Activated CD4-positive, alpha-beta T cell treated with anti-CD3 and anti-CD28 coated beads, Interleukin-2, amount 10 ng/mL, durations not matched to agents 24 days and 14 days (primary cell): ENCODE measurements at regions not wholly inside any gene's neighbourhood (a gene's known extent, or its start where the extent isn't known, plus 50 kb on each side); places are given as distances from the start of the nearest gene placed in this dataset.

Experiments
- DNase-seq: peaks from one replicate; pipeline ENCODE4 v3.0.0; 2022
- H3K27ac Mint-ChIP-seq: one replicate; pipeline ENCODE4 v1.8.0; 2022; ENCODE audit warnings: mild to moderate bottlenecking, mixed read lengths
- H3K27me3 Mint-ChIP-seq: one replicate; pipeline ENCODE4 v1.8.0; 2022; ENCODE audit warnings: mixed read lengths
- H3K36me3 Mint-ChIP-seq: one replicate; pipeline ENCODE4 v1.8.0; 2022; ENCODE audit warnings: low read depth, mild to moderate bottlenecking, mixed read lengths
- H3K4me1 Mint-ChIP-seq: one replicate; pipeline ENCODE4 v1.8.0; 2021; ENCODE audit warnings: mixed read lengths
- H3K4me3 Mint-ChIP-seq: one replicate; pipeline ENCODE4 v1.8.0; 2022; ENCODE audit warnings: mild to moderate bottlenecking, moderate library complexity, mixed read lengths
- H3K9me3 Mint-ChIP-seq: one replicate; pipeline ENCODE4 v1.8.0; 2021; ENCODE audit warnings: mixed read lengths
- intact Hi-C: fragments of 100-400 bp; cut with micrococcal nuclease; formaldehyde crosslinking; loops from one replicate; pipeline ENCODE4 v1.15.1; 2023

DNA sequence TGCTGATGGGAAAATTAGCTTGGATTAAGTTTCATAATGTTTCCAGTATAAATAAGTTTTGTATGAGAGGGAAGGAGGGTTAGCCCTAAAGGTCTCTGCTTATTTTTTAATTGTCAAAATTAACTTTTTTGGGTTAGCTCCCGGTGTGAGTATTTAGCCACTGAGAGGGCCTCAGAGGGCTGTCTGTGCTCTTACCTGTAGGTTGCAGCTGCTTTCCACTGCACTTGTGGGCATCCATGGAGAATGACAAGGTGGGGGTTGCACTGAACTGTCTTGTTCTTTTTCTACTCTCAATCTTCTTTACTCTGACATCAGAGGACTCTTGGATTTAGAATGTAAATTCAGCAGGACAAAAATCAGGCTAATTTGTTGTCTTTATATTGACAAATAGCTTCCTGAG, 81.4 kb downstream of the CD164 start:
- no peak for DNase-seq
- no peak overlapping the region for H3K27ac Mint-ChIP-seq
- no peak overlapping the region for H3K4me3 Mint-ChIP-seq
- peaks cover 12% of the 10 kb centered on the region for H3K4me1 Mint-ChIP-seq
- H3K9me3 Mint-ChIP-seq = no peaks in the 10 kb centered on the region
- intact Hi-C loops = loop anchor here (10.0 kb wide), 1 partner anchor 506 kb away; no protein-coding TSS in a partner anchor
- peaks cover 2% of the 10 kb centered on the region for H3K27me3 Mint-ChIP-seq
- no peaks in the 10 kb centered on the region for H3K36me3 Mint-ChIP-seq

DNA sequence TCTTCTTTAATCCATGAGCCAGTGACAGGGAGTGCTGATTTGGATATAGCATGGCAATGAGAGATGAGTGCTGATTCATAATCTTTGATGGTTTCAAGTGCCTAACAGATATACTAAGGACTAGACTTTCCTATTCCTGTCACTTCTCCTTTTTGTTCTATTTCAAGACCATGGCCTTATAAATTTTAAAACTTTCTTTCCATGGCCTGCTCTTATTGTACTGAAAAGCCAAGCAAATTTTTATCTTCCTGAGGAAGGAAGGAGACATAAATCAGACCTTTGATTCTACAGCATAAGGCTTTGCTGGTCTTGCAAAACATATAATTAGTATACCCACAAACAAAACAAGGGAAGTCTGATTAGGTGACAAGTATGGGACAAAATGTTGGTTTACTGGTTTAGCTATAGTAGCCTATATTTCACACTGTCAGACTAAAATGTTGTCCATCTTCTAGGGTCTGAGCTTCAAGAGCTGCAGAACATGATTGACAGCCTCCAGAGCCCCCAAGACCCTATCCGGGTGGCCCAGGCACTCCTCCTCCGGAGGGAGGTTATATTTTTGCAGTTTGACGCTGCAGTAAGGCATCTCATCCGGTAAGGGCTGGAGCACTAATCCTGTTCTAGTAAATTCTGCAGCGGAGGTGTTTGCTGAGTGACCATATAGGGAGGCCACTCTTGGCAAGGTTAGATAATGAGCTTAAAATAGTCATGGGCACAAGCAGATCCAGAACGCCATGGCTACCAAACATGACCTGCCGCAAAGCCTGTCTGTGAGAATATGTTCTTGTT, 82.3 kb downstream of the CD164 start:
- H3K4me3 Mint-ChIP-seq = no peak overlapping the region
- H3K27me3 Mint-ChIP-seq = peaks cover 2% of the 10 kb centered on the region

DNA sequence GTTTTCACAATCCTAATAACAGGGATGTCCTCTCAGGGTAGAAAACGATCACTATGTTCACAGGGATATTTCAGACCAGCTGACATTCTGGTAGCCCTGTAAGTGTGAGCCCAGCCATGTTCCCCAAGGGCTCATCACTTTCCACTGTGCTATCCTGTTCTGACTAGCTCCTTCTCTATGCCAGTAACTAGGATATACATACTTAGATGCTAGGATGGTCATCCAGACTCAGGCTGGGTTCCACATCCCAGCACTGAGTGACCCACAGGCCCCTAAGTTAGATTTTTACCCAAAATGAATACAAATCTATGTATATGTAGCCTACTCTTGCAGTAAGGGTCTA, 83.0 kb downstream of the CD164 start:
- Mint-ChIP-seq H3K36me3 (no peaks in the 10 kb centered on the region), H3K4me1 (peaks cover 3% of the 10 kb centered on the region), H3K27me3 (peaks cover 2% of the 10 kb centered on the region), H3K9me3 (no peaks in the 10 kb centered on the region), H3K27ac (no peak overlapping the region), H3K4me3 (no peak overlapping the region)
- intact Hi-C loops = no loop called here
- DNase-seq = no peak

More for the DNA sequence above, 82.3 kb downstream of the CD164 start:
- Mint-ChIP-seq H3K27ac (no peak overlapping the region), H3K36me3 (no peaks in the 10 kb centered on the region), H3K9me3 (no peaks in the 10 kb centered on the region), H3K4me1 (peaks cover 11% of the 10 kb centered on the region)
- no peak for DNase-seq
- intact Hi-C loops = loop anchor here (10.0 kb wide), 1 partner anchor 505 kb away; no protein-coding TSS in a partner anchor

DNA sequence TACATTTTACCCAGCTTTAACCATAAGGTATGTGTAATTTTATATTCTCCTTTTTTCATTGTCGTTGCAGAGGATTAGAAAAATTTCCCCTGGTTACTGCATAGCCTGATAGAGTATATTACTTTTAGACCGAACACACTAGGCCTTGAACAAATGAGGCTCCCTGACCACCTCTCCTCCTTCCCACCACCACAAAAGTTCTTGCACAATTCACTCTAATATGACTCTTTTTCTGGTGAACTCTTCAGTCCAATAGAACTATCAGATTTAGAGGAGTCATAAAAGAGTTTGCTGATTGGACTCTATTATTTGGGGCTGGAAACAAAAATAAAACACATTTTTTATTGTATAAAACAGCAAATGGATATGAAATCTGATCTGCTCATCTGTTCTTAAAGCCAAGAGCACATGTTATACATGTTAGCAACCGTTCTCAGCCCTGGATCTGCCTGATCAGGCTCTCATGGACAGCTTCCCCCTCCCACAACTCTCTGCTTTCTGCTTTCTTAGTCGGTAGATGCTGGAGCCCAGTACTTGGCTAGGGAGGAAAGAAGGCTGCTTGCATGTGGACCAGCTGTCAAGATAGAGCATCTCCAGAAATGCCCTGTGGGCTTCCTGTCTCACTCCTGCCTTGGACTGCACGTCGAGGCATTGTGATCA, 83.5 kb downstream of the CD164 start:
- H3K9me3 Mint-ChIP-seq = no peaks in the 10 kb centered on the region
- DNase-seq = no peak
- no peaks in the 10 kb centered on the region for H3K36me3 Mint-ChIP-seq
- peaks cover 2% of the 10 kb centered on the region for H3K4me1 Mint-ChIP-seq
- intact Hi-C loops = no loop called here
- no peak overlapping the region for H3K4me3 Mint-ChIP-seq
- no peak overlapping the region for H3K27ac Mint-ChIP-seq
- peaks cover 2% of the 10 kb centered on the region for H3K27me3 Mint-ChIP-seq

DNA sequence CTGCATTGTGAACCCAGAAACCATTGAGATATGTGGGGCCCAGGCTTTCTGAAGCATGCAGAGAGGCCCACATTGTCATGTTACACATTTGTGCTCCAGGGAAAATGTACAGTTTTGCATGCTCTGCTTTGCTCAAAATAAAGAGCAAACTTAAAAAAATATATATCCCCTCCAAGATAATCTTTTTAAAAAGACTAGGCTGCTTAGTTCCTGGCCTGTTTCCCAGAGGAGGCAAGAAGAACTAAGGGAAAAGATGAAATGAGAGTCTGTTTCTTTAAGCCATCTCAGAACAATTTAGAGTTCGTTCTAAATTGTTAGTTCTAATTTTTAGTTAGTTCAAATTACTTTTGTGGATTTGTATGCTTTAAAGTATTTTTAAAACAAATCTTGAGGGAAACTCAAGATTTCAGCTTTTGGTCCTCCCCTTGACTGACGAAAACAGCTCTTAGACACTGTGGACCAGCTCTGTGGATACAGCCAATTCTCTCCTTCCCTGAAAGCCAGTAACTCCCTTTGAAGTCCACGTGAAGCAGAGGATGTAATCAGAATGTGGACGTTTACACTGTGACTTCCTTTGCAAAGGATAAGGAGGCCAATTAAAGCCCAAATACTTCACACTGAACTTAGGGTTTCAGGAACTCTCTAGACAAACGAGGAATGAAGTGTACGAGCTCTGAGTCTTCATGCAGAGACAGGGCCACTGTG, 84.7 kb downstream of the CD164 start:
- H3K27ac Mint-ChIP-seq = no peak overlapping the region
- H3K36me3 Mint-ChIP-seq = no peaks in the 10 kb centered on the region
- H3K4me1 Mint-ChIP-seq = peaks cover 2% of the 10 kb centered on the region
- intact Hi-C loops = no loop called here
- H3K4me3 Mint-ChIP-seq = no peak overlapping the region
- H3K9me3 Mint-ChIP-seq = no peaks in the 10 kb centered on the region
- no peak for DNase-seq
- H3K27me3 Mint-ChIP-seq = peaks cover 2% of the 10 kb centered on the region

DNA sequence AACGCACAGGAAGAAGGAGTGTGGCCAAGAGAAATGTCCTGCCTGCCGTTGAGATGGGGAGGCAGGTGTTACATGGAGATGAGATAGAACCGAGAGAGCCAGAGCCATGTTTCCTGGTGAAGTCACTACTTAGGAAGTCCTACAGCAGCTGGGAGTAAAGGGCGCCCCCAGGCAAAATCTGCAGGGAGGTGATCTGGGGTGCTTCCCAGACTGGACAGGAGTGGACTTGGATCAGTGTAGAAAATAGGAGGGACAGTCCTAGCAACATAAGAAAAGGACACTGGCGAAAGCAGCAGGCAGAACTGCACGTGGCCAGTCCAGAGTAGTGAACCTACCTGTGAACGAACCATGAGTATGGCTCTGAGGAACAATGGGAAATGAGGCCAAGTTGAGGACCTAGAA, 85.3 kb downstream of the CD164 start:
- Mint-ChIP-seq H3K9me3 (no peaks in the 10 kb centered on the region), H3K36me3 (no peaks in the 10 kb centered on the region), H3K4me1 (peaks cover 2% of the 10 kb centered on the region), H3K27me3 (peaks cover 2% of the 10 kb centered on the region), H3K27ac (no peak overlapping the region), H3K4me3 (no peak overlapping the region)
- intact Hi-C loops = no loop called here
- DNase-seq = no peak

DNA sequence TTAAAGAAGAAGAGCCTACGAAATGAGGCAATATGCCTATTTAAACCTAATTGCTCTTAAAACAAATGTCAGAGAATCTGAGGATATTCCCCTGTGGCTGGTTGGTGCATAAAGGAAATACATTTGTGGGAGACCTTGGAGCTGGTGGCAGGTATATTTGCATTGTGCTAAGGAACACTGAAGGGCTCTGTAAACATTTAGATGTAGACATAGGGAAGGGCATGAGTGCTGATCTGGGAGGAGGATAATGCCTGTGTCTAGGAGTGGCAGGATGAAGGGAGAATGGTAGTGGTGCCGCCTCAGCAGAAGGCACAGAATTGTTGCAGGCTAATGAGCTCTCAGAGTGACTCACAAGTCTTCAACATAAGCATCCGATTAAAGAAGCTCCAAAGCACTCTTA, 85.8 kb downstream of the CD164 start:
- Mint-ChIP-seq H3K36me3 (no peaks in the 10 kb centered on the region), H3K27me3 (peaks cover 2% of the 10 kb centered on the region), H3K9me3 (no peaks in the 10 kb centered on the region), H3K4me1 (peaks cover 2% of the 10 kb centered on the region), H3K4me3 (no peak overlapping the region), H3K27ac (no peak overlapping the region)
- intact Hi-C loops = no loop called here
- no peak for DNase-seq

DNA sequence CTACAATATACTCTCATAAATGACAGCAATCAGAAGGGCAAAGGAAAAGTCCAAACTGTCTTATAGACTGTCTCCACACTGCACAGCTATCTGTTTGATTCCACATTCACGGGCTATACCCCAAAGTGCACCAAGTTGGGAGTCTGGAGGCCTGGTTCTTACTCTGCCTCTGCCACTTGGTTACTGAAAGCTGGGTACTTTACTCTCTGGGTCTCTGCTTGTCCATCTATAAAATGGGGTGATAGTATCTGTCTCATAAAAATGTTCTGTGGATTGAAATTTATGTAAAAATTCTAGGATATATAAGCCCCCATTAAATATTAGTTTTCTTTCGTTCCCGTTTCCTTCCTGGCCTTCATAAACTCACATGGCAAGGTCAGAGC, 86.5 kb downstream of the CD164 start:
- DNase-seq = no peak
- Mint-ChIP-seq H3K9me3 (no peaks in the 10 kb centered on the region), H3K27ac (no peak overlapping the region), H3K36me3 (no peaks in the 10 kb centered on the region), H3K4me3 (no peak overlapping the region), H3K27me3 (peaks cover 2% of the 10 kb centered on the region), H3K4me1 (peaks cover 2% of the 10 kb centered on the region)
- intact Hi-C loops = no loop called here

DNA sequence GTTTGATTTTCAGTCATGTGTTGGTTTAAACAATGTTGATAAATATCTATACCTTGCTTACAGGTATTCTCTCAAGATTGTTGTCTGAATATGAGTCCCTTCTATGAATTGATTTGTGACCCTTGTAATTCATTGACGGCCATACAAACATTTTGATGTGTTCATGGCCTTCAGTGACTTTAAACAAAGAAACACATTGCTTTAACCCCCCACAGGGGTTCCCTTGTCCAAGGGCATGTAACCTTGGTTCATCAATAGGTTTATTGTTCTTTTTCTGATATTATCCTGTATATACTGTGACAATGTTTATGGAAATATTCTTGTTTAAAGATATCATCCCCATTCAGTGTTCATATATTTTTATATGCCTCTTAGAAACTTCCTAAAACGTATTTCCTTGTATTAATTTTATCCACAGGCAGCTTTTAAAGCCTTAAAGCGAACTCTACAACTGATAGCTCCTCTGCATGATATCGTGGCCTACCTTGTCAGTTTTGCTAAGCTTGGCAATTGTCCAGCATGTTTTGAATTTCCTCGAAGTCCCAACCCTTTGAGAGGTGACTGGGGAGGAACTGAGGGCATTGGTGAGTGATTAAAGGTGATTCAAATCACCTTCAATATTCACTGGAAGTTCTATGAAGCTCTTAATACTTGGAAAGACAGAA, 87.0 kb downstream of the CD164 start:
- no peak for DNase-seq
- Mint-ChIP-seq H3K27me3 (peaks cover 2% of the 10 kb centered on the region), H3K36me3 (no peaks in the 10 kb centered on the region), H3K4me1 (peaks cover 2% of the 10 kb centered on the region), H3K27ac (no peak overlapping the region), H3K9me3 (no peaks in the 10 kb centered on the region), H3K4me3 (no peak overlapping the region)
- intact Hi-C loops = no loop called here

DNA sequence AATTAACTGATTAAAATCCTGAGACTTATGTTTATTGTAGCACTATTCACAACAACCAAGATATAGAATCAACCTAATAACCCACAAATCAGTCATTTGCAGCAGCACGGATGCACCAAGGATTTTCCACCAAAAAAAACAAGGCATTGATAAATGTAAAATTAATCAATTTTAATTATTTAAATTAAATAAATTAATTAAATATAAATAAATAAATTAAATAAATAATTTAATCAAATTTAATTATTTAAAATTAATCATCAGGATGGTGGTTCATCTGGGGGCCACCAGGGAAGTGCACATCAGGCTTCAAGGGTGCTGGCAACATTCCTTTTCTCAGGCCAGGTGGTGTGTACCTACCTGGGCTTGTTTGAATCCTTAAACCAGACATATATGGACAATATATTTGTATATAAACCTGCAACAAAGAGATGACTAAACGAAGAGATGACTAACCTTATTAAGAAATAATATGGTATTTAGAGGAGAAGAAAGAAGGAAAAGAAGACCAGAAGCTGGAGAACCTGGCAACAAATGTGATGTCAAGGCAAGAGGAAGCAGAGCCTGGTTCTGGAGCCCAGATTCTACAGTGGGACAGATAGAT, 89.2 kb downstream of the CD164 start:
- Mint-ChIP-seq H3K4me1 (peaks cover 2% of the 10 kb centered on the region), H3K27ac (no peak overlapping the region), H3K27me3 (peaks cover 2% of the 10 kb centered on the region), H3K36me3 (no peaks in the 10 kb centered on the region), H3K9me3 (no peaks in the 10 kb centered on the region), H3K4me3 (no peak overlapping the region)
- DNase-seq = no peak
- intact Hi-C loops = no loop called here

DNA sequence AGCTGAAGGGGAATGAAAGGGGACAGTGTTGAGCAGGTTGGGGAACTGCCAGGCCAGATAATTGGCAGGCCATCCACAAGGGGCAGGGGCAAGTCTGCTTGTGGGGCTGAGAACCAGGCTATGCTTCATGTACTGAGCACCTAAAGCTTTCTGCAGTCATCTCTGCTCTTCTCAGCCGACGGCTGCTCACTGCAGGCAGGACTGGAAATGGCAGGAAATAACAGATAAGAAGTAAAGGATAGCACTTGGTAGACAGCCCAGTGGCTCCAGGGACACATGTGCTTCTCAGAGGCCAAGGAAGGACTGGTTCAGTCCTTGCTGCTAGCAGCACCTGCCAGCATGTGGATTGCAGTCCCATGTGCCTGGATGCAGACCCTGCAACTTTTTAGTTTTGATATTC, 89.8 kb downstream of the CD164 start:
- Mint-ChIP-seq H3K27ac (no peak overlapping the region), H3K4me3 (no peak overlapping the region), H3K36me3 (no peaks in the 10 kb centered on the region), H3K27me3 (peaks cover 2% of the 10 kb centered on the region), H3K9me3 (no peaks in the 10 kb centered on the region), H3K4me1 (peaks cover 2% of the 10 kb centered on the region)
- intact Hi-C loops = no loop called here
- DNase-seq = no peak

DNA sequence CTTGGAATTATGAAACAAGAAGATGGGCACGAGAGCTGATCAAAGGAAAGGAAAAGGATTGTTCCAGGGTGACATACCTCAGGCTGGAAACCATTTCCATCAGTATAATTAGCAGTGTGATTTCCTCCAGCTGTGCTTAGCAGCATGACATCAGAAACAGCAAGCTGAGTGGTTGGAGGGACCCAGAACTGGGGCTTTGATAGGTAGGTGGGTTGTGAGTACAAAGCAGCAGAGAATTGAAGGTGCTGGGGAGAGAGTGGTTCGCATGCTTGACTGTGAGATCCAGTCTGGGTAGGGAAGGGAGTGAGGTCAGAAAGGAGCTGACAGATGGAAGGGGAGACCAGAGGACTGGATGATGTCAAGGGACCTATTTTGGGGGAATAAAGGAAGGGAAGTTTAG, 90.4 kb downstream of the CD164 start:
- Mint-ChIP-seq H3K27me3 (peaks cover 2% of the 10 kb centered on the region), H3K36me3 (no peaks in the 10 kb centered on the region), H3K4me1 (peaks cover 2% of the 10 kb centered on the region), H3K9me3 (no peaks in the 10 kb centered on the region), H3K4me3 (no peak overlapping the region), H3K27ac (no peak overlapping the region)
- intact Hi-C loops = no loop called here
- no peak for DNase-seq

DNA sequence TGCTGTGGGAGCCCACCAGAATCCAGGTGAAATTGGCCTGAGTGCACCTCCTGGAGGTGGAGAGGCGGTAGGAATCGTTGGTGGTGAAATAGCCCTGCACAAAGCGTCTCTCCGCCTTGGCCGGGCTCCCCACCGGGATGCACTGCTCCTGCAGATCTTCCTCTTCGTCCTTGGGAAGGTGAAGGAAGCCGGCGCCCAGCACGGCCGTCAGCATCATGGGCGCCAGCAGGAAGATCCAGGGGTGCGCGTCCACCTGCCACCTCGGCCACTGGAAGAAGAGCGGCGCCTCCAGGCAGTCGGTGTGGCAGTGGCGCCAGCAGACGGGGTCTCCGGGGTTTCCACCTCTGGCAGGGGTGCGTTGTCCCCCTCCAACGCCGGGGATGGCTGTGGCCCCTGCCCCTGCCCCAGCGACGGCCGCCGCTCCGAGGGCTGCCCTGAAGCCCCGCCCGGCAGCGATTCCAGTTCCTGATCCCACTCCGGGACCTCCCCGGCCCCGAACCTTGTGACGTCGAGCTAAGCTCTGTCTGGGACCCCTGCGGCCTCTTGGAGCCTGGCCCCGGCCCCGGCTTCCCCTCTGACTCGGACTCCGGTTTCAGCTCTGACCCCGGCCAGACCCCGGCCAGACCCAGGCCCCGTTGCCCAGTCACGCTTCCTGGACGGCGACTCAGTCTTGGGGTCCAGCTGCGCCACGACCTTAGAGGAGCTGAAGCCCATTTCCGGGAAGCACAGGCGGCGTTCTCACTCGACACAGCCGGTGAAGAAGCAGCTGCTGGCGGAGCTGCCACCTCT, 91.9 kb downstream of the CD164 start:
- Mint-ChIP-seq H3K4me3 (no peak overlapping the region), H3K36me3 (no peaks in the 10 kb centered on the region), H3K9me3 (no peaks in the 10 kb centered on the region), H3K4me1 (no peaks in the 10 kb centered on the region), H3K27ac (no peak overlapping the region), H3K27me3 (peaks cover 8% of the 10 kb centered on the region)
- intact Hi-C loops = no loop called here
- no peak for DNase-seq
